ENCODE measurements at regions not wholly inside any gene's neighbourhood (a gene's known extent, or its start where the extent isn't known, plus 50 kb on each side); places are given as distances from the start of the nearest gene placed in this dataset.
"Not testable (repeated sequence)": the region's sequence is repeated elsewhere in the genome, so short reads cannot be mapped to it uniquely, and the experiment has no call there.

- DNase-seq: no peak
These were observed 56.0 kb downstream of the EN1 start for GRCh38 chr2:118791483-118791882.

GRCh38 chr2:118786746-118787145, 60.7 kb downstream of the EN1 start:
- no peak for DNase-seq

GRCh38 chr2:118784860-118785259, 62.6 kb downstream of the EN1 start:
- DNase-seq: peak in 1 of 2 experiments; percentile 5

GRCh38 chr2:118779362-118779761, 68.1 kb downstream of the EN1 start:
- no peak for DNase-seq

- peak; percentile 70 to 79 for DNase-seq
These were observed 72.9 kb downstream of the EN1 start for GRCh38 chr2:118774458-118775133.

GRCh38 chr2:118773826-118774225, 73.6 kb downstream of the EN1 start:
- peak; percentile 8 to 47 for DNase-seq

- no peak for DNase-seq
These were observed 74.8 kb downstream of the EN1 start for GRCh38 chr2:118772487-118773200.

GRCh38 chr2:118769707-118770400, 77.6 kb downstream of the EN1 start:
- no peak for DNase-seq

GRCh38 chr2:118766871-118767270, 80.6 kb downstream of the EN1 start:
- no peak for DNase-seq

- DNase-seq: no peak
These were observed 82.6 kb downstream of the EN1 start for GRCh38 chr2:118764855-118765254.

GRCh38 chr2:118763797-118764196, 83.7 kb downstream of the EN1 start:
- DNase-seq: peak in 1 of 2 experiments; percentile 10

GRCh38 chr2:118762290-118762689, 85.2 kb downstream of the EN1 start:
- no peak for DNase-seq

- DNase-seq: no peak
These were observed 85.7 kb downstream of the EN1 start for GRCh38 chr2:118761771-118762170.

- no peak for DNase-seq
These were observed 91.5 kb downstream of the EN1 start for GRCh38 chr2:118755901-118756300.

- no peak for DNase-seq
These were observed 92.1 kb downstream of the EN1 start for GRCh38 chr2:118755384-118755783.

GRCh38 chr2:118752762-118753429, 94.6 kb downstream of the EN1 start:
- no peak for DNase-seq

GRCh38 chr2:118750959-118751565, 96.4 kb downstream of the EN1 start:
- DNase-seq: no peak

GRCh38 chr2:118748245-118748885, 99.1 kb downstream of the EN1 start:
- no peak for DNase-seq

GRCh38 chr2:118747637-118748036, 99.8 kb downstream of the EN1 start:
- no peak for DNase-seq

- DNase-seq: no peak
These were observed 100.4 kb downstream of the EN1 start for GRCh38 chr2:118747066-118747465.

- DNase-seq: not testable (repeated sequence)
These were observed 102.7 kb downstream of the EN1 start for GRCh38 chr2:118744682-118745181.
